RPMI7951 (cell line): ENCODE measurements at regions not wholly inside any gene's neighbourhood (a gene's known extent, or its start where the extent isn't known, plus 50 kb on each side); places are given as distances from the start of the nearest gene placed in this dataset.
A peak's percentile ranks its signal among the peaks of the same experiment; 100 is the strongest.

Experiments used
- DNase-seq: peaks from one replicate; pipeline ENCODE4 v3.0.0-alpha.2; 2012; ENCODE audit warnings: low read depth

DNA sequence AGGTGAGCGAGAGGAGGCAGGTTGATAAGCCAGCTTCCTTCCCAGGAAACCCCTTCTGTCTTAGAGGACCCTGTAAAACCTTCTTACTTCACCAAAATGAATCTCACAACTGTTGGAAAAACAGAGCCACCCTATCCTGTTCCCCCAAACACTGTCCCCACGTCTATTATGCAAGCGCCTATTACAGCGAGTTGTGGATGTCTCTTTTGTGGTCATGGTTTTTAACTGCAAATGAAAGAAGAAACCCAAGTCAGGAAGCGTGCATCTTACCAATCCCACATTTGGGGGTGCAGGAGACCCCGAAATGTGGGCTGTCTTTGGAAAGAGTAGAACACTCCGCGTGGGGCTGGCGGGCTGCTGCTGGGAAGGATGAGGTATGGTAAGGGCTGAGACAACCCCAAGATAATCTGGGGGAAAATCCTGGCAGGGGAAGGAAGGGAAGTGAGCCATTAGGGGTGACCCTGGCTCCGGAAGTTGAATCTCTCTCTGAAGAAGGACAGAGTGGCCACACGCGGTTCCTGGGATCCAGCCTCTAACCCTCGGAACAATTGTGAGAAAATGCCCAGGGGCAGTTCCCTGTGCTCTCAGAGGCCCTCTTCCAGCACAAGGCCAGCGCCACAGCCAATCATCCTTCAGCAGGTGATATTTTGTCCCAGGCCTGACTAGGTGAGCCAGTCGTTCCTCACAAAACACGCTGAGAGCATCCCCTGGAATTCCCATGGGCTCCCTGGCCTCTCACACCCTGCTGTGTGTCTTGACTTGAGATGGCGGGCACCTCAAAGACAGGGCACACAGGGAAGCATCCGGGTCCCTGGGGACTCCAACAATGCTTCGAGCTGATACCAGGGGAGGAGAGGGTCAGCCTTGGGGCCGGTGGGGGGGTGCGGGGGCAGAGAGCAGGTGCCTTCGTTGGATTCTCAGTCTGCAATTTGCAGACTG is 168.5 kb upstream of the IRF2BP2 start:
- DNase-seq: peak; percentile 26

GRCh38 chr1:234777856-234778220 is 167.9 kb upstream of the IRF2BP2 start:
- peak; percentile 4 for DNase-seq

DNA sequence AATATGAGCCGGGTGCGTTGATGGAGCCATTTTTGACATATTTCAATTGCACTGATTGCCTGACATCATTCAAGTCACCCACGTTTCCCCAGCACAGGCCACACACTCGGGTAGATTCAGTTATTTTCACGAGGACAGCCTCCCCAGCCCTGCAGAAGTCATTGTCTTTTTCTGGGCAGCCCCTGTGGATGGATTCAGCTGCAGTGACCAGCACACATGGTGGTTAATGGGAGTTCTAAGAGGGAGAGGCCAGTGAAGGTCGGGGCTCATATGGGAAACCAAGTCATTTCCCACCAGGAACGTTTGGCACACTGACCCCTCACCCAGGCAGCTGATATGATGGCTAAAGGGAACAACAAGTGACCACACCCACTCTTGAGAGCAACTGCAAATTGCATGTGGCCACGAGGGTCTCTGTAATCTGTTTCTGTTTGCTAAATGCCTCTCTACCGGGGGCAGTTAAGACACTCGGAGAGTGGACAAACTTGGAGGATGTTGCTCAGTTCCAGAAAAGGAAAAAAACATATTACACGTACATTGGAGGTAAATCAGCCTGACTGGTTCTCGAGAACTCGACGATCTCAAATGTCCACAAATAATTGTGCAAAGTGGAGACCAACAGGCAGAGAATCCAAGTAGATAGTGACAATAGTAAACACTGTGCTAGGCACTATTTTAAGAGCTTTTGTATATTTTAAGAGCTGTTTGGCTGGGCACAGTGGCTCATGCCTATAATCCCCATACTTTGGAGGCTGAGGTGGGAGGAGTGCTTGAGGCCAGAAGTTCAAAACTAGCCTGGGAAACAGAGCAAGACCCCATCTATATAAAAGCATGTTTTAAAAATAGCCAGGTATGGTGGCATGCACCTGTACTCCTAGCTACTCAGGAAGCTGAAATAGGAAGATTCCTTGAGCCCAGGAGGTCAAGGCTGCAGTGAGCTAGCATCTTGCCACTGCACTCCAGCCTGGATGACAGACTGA is 167.2 kb upstream of the IRF2BP2 start:
- DNase-seq: peak; percentile 5

DNA sequence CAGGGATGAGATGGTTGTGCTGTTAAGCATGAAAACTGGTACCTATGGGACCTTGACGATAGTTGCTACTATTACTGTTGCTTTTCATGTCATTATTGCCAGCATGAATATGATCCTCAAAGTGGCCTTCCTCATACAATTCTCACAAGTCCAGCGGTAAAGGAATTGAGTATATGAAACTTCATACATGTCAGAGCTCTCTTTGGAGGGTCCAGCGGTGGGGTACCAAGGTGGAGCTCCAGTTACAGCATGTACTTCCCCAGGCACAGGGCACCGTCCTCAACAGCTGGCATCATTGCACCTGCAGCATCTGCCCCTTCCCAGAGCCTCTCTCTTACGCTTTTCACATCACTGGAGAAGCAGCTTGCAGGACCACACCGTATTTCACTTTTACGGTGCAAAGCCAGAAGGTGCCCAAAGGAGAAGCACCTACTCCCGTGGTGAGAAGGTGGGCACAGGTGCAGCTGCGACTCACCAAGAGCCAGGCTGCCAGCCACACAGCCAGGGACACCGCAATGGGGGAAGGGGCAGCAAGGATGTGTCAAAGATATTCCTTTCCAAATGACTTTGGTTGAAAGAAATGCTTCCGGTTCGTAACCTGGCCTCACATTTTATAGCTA is 166.4 kb upstream of the IRF2BP2 start:
- peak; percentile 3 for DNase-seq

DNA sequence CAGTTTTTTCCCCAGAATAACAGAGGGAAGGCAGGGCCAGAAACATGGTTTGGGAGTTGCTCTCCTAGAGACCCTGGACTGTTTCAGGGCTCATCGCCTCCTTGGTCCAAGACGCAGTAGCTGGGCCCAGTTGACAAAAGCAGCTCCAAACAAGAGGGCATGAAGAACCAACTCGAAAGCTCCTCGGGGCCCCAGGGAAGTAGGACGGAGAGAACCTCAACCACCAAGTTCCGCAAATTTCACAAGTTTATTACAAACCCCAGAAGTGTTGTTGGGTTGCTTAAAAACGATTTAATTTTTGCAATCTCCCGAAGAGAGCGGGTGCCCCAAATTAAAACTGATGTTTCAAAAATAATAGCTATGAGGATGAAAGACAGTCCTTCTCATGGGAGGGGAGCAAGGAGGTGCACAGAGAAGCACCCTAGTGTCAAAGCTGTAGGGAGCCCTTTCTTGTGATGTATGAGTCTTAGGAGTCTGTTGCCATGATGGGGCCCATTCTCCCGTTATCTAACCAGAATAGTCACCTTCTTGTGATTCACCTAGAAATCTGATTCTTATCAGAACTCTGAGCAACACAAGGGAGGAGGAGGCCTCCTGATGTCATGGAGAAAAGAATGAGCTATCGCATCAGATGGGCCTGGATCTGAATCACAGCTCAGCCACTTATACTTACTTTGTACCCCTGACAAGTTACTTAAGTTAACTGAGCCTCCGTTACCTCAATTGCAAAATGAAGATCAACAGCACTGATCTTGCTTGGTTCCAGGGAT is 165.7 kb upstream of the IRF2BP2 start:
- DNase-seq: peak; percentile 13

DNA sequence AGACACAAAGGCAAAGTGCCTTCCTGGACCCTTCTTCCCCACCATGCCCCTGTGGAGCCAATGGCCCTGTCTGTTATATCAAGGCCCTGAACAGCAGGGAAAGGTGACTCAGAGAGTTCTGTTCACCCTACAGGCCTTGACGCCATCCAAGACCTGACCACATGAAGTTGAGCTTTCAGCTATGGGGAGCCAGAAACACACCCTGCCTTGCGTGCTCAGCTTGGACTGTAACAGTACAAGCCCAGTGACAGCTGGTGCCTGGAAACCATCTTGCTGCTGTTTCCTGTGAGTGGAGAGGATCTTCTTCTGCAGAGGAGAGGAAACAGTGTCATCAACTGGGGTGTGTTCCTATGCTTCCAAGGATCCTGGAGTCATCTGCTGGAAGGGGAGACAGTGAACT is 165.0 kb upstream of the IRF2BP2 start:
- peak; percentile 70 for DNase-seq

DNA sequence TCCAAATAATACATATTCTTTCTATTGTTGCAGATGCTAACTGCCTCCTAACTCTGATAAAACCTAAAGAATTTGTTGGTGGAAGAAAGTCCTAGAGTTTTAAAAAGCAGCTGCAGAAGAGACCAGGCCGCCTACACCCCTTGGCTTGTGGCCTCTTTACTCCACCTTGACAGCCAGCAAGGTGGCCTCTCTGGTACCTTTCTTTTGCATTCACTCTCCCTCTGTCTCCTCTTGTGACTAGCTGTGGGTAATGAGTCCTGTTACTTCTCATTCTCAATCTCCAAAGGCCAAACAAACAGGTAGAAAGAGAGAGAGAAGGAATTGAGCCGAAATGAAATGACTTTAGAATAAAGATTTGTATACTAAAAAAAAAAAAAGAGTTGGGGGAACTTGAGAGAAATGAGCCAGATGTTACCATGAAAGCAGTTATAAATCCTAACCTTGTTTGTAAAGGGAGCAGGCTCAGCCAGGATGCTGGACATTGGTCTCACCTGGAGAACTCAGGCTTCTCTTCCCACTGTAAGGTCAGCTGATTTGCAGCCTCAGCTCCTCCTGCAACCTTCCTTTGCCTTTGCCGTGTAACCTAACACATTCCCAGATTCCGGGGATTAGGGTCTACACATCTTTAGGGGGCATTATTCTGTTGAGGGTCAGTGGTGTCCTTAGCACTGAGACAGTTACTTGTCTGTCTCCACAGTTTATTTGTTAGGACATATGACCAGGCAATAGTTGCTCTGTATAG is 164.1 kb upstream of the IRF2BP2 start:
- no peak for DNase-seq

DNA sequence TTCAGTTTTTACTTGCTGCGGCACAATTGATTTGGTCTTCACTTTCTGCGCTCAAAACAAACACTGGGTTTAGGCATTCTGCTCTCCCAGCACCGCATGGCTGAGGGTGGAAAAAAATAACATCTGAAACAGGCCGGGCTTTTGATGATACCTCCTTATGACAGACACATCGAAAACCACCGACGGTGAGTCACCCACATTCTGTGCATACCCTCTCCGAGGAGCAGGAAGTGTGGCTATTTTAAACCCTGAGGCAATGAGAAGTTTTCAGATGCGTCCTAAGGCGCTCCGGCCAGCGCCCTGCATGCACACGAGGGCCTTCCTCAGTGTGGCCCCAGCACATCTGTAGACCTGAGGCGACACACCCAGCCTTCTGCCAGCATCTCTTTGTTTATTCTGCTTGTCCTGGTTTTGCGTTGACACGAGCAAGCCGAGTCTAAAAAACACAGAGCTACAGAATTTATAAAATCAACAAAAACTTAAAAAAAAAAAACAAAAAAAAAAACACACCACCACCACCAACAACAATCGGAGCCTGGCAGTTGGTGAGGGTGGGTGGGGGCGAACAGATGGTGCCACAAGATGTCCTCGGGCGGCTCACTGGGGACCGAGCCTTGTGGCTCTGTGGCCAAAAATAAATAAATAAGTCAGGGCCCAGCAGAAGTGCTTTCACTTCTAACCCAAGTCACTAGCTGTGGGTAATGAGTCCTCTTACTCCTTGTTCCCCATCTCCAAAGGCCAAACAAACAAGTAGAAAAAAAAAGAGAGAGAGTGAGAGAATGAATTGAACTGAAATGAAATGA is 162.6 kb upstream of the IRF2BP2 start:
- peak; percentile 100 for DNase-seq

DNA sequence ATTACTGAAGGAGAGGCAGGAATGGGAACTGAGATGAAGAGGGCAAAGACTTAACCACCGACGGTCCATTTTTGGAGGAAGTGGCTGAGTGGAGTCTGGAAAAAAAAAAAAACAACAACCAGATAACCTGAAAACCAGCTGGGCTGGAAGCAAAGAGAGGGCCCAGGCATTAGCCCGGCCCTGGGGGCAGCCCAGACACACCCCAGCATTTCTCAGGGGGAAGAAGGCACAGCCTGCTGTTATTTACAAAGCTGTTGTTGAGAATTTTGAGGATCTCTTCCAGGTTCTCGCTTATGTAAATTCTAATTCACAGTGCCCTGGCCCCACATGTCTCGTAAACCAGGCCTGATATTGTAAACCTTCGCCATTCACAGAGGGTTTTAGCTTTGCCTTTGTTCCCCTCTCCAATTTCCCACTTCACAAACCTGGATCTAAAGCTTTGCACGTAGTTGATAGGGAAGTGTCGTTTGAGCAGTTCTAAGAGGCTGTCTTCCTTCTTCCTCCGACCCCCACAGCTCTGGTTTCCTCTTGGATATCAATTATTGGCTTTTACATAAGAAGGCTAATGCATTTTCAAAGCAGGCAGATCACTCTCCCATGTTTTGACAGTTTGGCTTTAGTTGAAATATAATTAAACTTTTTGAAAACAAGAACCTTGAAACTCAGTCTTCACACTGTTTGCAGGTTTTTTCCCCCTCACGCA is 161.8 kb upstream of the IRF2BP2 start:
- DNase-seq: peak; percentile 51

GRCh38 chr1:234770924-234771540 is 161.1 kb upstream of the IRF2BP2 start:
- DNase-seq: no peak

GRCh38 chr1:234769986-234770795 is 160.2 kb upstream of the IRF2BP2 start:
- peak; percentile 61 for DNase-seq

GRCh38 chr1:234769284-234769985 is 159.5 kb upstream of the IRF2BP2 start:
- DNase-seq: peak; percentile 10

DNA sequence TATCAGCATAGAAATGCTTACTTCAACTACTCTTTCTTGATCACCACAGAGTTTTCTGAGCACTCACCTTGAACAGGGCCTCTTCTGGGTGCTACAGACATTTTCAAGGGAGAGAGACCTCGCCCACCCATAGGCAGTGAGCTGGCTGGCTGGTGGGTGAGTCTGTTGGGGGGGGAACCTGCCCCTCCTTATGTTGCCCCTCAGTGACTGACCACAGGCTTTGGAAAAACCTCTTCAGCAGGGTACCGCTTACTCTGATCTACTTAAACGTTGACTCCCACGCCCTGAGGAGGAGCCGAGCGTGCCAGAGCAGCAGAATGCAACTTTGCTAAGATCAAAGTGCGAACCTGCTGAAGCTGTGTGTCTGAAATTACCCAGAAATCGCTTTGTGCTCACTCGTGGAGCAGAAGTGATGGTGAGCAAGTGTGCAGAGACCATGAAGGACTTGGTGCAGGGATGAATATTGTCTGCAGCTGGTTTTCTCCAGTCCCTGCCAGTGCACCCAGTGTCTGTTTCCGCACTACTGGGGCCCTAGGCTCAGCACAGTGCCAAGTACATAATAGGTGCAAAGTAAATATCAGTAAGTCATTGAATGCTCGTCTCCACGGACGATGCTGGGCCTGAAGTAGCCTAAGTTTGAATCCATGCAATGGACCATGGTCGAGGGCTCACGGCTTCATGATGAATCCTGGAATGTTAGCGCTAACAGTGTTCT is 158.7 kb upstream of the IRF2BP2 start:
- no peak for DNase-seq

DNA sequence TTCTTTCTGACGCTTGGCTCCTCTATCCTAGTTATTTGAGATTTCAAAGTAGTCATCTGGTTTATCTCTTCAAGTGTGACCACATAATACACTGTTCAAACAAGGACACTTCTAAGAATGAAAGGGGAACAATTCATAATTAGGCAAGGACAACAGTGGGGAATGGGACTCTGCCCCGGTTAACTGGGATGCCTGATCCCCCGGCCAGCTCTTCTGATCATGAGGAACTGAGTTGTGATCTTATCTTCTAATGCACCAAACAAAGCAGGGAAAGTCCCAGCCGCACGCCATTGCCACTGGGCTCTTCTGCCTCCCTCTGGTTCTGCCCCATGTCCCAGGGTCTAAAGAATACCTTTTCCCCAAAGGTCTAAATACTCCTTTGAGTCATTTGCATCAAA is 158.2 kb upstream of the IRF2BP2 start:
- no peak for DNase-seq

GRCh38 chr1:234765672-234766071 is 155.7 kb upstream of the IRF2BP2 start:
- DNase-seq: no peak

GRCh38 chr1:234765181-234765580 is 155.2 kb upstream of the IRF2BP2 start:
- DNase-seq: no peak
